NCI-H345 (cell line): ENCODE measurements at regions not wholly inside any gene's neighbourhood (a gene's known extent, or its start where the extent isn't known, plus 50 kb on each side); places are given as distances from the start of the nearest gene placed in this dataset.

Experiments
- DNase-seq: peaks from one replicate; lab custom pipeline; 2025; lab: John Stamatoyannopoulos, UW

- no peak for DNase-seq
Observed at GRCh38 chr6:23311211-23311610, 741.8 kb downstream of the HDGFL1 start.

- no peak for DNase-seq
Observed at GRCh38 chr6:23316131-23316530, 746.8 kb downstream of the HDGFL1 start.

- no peak for DNase-seq
Observed at GRCh38 chr6:23316931-23317330, 747.6 kb downstream of the HDGFL1 start.

DNA sequence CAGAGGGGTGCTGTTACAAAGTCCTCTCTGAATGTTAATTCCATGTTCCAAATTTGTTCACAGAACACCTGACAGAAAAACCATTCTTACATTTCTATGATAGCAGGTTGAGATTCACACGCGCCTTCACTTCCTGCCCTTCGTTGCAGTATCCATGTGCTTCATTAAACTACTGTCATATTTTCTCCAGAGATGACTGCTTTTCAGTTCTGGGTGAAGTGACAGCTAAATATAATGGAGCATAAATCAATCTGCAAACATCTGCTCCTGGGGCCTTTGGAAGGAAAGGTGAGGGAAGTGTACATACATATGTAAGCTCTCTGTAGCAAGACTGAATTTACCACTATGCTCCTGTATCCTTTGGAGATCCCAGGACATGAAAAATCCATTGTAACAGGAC lies 750.2 kb downstream of the HDGFL1 start:
- no peak for DNase-seq

DNA sequence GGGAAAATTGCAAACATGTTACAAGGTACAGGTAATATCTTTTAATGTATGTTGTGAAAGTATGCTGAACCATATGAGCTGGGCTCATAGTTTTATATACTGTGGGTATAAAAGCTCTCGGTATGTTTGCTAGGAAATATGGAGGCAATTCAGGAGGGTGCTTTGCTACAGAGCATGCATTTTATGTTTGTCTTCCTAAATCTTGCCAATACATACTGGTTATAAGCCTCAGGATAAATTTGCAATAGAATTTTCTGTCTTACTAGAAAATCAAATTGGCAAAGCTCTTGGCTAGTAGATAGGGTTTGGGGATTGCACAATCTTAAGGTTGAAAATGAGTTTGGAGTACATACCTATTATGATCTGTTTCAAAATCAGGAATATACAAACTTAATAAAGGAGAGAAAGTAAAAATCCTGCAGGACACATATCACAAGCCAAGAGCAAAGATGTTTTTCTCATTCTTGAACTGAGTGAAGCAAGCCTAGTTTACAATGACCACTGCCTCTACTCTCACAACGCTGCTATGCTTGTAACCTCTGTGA lies 751.2 kb downstream of the HDGFL1 start:
- no peak for DNase-seq

GRCh38 chr6:23323897-23324296 lies 754.5 kb downstream of the HDGFL1 start:
- no peak for DNase-seq

- no peak for DNase-seq
Observed at GRCh38 chr6:23325065-23325464, 755.7 kb downstream of the HDGFL1 start.

GRCh38 chr6:23327621-23328020 lies 758.3 kb downstream of the HDGFL1 start:
- DNase-seq, result no peak

GRCh38 chr6:23329086-23329485 lies 759.7 kb downstream of the HDGFL1 start:
- DNase-seq, result no peak

DNA sequence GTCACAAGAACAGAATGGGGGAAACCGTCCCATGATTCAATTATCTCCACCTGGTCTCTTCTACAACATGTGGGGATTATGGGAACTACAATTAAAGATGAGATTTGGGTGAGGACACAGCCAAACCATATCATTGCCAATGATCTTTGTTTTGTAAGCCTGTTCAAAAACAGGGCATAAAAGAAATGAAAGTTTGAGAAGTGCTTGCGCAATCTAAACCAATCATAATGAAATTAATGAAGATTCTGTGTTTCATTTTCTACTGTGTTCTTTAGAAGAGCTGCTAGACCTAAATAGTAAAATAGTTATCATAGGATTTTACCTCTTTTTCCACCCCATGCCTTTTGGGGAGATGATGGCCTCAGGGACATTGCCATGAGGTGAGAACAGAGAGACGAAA lies 761.3 kb downstream of the HDGFL1 start:
- DNase-seq, result no peak

- DNase-seq, result no peak
Observed at GRCh38 chr6:23334360-23334759, 765.0 kb downstream of the HDGFL1 start.

GRCh38 chr6:23335894-23336293 lies 766.5 kb downstream of the HDGFL1 start:
- DNase-seq, result no peak

GRCh38 chr6:23339268-23339667 lies 769.9 kb downstream of the HDGFL1 start:
- DNase-seq, result no peak

GRCh38 chr6:23340271-23340670 lies 770.9 kb downstream of the HDGFL1 start:
- no peak for DNase-seq

GRCh38 chr6:23343610-23344306 lies 774.4 kb downstream of the HDGFL1 start:
- no peak for DNase-seq

DNA sequence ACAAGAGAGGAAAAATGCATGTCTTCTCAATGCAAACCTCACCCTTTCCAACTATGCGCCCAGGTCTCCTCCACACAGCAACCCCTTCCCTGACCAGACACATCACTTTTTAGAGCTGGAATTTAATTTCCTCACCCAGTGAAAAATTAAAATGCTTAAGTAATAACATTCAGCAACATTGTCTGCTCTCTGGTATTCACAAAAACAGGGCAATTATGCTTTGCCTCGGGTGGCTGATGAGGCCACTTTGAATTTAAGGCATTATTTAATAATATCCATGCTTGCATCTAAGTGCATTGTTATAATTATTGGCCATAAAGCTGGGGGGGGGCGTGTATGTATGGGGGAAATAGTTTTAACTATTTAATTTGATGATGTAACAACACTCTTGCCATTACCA lies 777.8 kb upstream of the NRSN1 start:
- no peak for DNase-seq

DNA sequence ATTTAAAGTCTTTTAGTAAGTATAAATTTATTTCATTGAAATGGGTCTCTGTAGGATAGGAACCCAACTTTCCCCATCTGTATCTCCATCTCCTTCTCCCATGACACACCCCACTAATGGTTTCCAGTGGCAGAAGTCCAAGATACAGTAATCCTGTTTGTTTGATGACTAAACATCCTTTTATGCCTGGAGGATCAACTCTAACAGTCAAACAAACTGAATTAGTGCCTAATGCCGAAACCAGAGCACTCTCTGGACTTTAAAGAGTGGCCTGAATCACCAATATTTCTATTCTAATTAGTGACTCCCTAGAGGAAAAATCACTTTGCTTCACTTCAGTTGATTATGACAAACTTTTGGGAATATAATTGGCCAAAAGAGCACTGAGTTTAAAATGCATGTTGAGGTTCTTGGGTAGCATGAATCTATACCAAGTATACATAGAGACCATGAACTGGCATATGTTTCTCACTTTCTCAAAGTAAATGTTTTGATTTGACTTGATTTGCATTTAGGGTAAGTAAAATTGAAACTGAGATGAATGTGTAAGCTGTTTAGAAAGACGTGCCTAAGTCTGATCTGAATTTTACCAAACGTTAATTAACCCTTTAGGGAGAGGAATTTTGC lies 776.4 kb upstream of the NRSN1 start:
- peak; percentile 52 for DNase-seq

DNA sequence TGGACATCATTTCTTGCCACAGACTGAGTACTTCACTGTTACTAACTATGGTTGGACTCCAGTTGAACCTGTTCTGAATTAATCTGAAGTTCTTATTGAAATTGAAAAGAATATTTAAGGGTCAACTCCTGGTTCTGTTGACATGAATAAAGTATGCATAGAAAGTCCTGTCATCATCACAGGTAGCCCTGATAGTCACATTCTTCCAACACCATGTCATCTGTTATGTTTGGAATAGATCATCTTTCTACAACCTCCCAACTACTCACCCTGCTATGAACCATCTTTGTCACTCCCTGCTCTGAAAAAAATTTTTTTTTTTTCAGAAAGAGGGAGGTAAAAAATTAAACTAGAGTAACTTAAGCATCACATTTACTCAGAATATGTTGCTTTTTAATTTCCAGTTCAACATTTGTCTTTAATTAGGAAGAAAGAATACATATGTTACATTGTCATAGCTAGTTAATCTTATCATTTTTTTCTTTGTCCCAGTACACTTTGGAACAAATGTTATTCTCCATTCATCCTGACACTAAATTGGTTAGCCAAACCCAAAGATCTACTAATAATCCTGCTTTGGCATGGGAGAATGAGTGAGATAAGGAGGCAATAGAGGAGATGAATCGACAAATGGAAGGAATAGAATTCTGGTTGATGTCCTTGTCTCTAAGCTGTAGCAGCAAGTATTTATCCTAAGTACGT lies 775.1 kb upstream of the NRSN1 start:
- no peak for DNase-seq

- no peak for DNase-seq
Observed at GRCh38 chr6:23354004-23354403, 772.0 kb upstream of the NRSN1 start.

GRCh38 chr6:23357185-23357766 lies 768.7 kb upstream of the NRSN1 start:
- DNase-seq, result no peak

DNA sequence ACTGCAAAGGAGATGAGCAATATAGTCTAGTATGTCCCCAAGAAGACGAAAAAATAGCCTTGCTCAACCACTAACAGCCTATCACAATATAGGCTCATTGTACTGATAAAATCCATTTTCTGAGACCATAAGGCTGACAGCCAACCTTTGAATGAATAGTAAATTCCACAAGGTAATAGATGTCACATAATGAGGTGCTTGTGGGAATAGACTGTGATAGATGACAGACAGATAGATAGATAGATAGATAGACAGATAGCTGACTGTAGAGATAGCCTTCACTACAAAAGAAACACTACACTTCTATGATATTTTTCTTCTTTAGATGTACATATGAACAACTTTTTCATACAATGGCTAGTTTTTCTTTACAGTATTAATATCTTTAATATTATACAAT lies 760.3 kb upstream of the NRSN1 start:
- no peak for DNase-seq

GRCh38 chr6:23367311-23367710 lies 758.7 kb upstream of the NRSN1 start:
- DNase-seq, result no peak

DNA sequence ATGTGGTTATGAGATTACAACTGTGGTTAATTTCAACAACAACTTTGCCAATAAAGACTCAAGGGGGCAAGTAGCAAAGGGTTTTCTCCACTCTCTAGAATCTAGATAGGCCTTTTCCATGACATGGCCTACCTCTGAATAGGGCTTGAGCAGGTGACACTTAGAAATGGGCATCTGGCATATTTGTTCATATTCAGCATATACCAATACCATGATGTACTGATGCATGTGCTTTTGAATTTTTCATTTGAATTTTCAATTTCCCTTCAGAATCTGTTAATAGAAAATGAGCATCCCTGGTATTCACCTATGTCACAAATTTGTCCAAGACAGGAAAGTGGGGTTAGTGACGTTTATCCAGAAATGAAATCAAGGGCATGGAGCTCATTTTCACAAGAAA lies 757.5 kb upstream of the NRSN1 start:
- no peak for DNase-seq
